Epithelial cell of esophagus (primary cell): ENCODE measurements at regions not wholly inside any gene's neighbourhood (a gene's known extent, or its start where the extent isn't known, plus 50 kb on each side); places are given as distances from the start of the nearest gene placed in this dataset.

Experiments
- DNase-seq: peaks from one replicate; pipeline ENCODE4 v3.0.0; 2010; ENCODE audit warnings: low read depth
- H3K4me3 ChIP-seq: 2 replicates; pipeline ENCODE4 v1.5.1; 2011; ENCODE audit warnings: mild to moderate bottlenecking, low read length, control low read depth
- CTCF ChIP-seq: IDR thresholded peaks from 2 replicates; pipeline ENCODE4 v1.5.1; 2011; ENCODE audit warnings: low read depth, mild to moderate bottlenecking, low read length, control low read depth, inconsistent platforms; ENCODE audit not compliant: insufficient read depth; ENCODE audit errors: missing control alignments

GRCh38 chr3:148269816-148270215 is 427.9 kb upstream of the AGTR1 start:
- DNase-seq, result peak; percentile 1
- no peak for TF ChIP-seq CTCF
- no peak overlapping the region for H3K4me3 ChIP-seq

DNA sequence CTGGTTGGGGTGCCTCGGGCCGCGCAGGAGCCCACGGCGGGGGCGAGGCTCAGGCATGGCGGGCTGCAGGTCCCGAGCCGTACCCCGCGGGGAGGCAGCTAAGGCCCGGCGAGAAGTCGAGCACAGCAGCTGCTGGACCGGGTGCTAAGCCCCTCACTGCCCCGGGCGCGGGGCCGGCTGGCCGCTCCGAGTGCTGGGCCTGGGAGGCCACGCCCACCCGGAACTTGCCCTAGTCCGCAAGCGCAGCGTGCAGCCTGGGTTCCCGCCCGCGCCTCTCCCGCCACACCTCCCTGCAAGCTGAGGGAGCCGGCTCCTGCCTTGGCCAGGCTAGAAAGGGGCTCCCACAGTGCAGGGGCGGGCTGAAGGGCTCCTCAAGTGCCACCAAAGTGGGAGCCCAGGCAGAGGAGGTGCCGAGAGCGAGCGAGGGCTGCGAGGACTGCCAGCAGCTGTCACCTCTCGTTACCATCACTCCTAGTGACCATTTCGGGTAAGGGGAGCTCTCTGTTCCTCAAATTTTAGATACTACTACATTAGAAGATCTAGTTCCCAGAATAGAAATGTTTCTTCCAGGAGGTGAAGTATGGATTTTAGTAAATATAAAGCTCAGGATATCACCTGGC is 417.0 kb upstream of the AGTR1 start:
- H3K4me3 ChIP-seq, result no peak overlapping the region
- no peak for TF ChIP-seq CTCF
- no peak for DNase-seq

- no peak for DNase-seq
- no peak for TF ChIP-seq CTCF
- no peak overlapping the region for H3K4me3 ChIP-seq
Observed at GRCh38 chr3:148289159-148289558, 408.5 kb upstream of the AGTR1 start.

DNA sequence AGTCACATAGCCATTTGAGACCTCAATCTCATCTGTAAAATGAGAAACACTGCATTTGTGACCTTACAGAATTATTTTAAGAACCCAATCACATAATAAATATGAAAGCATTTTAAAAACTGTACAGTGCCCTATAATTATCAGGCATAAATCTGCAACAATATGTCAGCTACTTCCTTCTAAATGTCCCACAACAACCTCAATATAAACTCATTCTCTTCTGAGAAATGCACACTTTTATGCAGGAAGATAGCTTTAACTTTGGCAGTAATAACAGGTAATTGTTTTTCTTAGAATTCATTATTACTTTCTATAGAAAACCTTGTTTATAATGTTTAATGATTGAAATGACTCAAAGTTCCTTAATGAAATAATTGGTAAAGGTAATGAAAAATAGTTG is 400.7 kb upstream of the AGTR1 start:
- no peak for DNase-seq
- H3K4me3 ChIP-seq, result no peak overlapping the region
- TF ChIP-seq CTCF, result no peak

- TF ChIP-seq CTCF, result no peak
- no peak for DNase-seq
- H3K4me3 ChIP-seq, result no peak overlapping the region
Observed at GRCh38 chr3:148307443-148307843, 390.3 kb upstream of the AGTR1 start.

DNA sequence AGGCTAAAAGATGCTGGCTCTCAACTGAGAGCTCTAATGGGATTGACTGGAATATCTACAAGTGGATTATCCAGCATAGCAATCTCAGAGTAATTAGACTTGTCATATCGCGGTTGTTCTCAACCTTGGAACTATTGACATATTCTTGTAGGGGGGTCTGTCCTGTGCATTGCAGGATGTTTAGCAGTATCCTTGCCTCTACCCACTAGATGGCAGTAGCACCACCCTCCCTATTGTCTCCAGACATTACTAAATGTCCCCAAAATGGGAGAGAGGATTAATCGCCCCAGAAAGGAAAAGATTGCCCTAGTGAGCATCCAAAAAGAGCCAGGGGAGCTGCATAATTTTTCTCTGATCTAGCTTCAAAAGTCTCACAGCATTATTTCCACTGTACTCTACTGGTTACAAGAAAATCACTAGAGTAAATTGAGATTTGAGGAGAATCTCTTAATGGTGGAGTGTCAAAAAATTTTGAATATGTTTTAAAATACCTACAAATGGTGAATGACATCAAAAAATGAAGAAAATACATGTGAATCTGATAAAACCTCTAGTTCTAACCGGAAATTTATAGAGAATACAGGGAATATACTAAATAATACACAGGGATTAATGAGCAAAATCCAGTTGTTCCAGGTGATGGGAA is 388.2 kb upstream of the AGTR1 start:
- DNase-seq, result peak; percentile 55
- TF ChIP-seq CTCF, result peak; percentile 84
- no peak overlapping the region for H3K4me3 ChIP-seq

DNA sequence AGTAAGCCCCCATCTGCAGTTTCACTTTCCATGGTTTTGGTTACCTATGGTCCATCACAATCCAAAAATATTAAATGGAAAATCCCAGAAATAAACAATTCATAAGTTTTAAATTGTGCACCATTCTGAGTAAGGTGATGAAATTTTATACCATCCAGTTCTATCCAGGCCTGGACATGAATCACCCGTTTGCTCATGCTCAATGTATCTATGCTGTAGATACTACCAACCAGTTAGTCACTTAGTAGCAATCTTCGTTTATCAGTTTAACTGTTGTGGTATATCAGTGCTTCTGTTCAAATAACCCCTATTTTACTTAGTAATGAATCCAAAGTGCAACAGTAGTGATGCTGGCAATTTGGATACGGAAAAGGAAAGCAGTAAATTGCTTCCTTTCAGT is 381.9 kb upstream of the AGTR1 start:
- TF ChIP-seq CTCF, result no peak
- peak; percentile 58 for DNase-seq
- H3K4me3 ChIP-seq, result no peak overlapping the region
